ENCODE measurements at regions not wholly inside any gene's neighbourhood (a gene's known extent, or its start where the extent isn't known, plus 50 kb on each side); places are given as distances from the start of the nearest gene placed in this dataset.
"Not testable (repeated sequence)": the region's sequence is repeated elsewhere in the genome, so short reads cannot be mapped to it uniquely, and the experiment has no call there.

- no peak for DNase-seq (ENCODE audit: low read depth, low spot score)
- in situ Hi-C loops (cut with HindIII; ENCODE audit: low pct_unique_long_range_greater_than_20kb, low sequenced_read_pairs): no loop called here
These were observed 199.4 kb downstream of the FCRL5 start for GRCh38 chr1:157352817-157353408.

- no peak for DNase-seq (ENCODE audit: low read depth, low spot score)
- in situ Hi-C loops (cut with HindIII; ENCODE audit: low pct_unique_long_range_greater_than_20kb, low sequenced_read_pairs): no loop called here
These were observed 200.1 kb downstream of the FCRL5 start for GRCh38 chr1:157352216-157352615.

DNA sequence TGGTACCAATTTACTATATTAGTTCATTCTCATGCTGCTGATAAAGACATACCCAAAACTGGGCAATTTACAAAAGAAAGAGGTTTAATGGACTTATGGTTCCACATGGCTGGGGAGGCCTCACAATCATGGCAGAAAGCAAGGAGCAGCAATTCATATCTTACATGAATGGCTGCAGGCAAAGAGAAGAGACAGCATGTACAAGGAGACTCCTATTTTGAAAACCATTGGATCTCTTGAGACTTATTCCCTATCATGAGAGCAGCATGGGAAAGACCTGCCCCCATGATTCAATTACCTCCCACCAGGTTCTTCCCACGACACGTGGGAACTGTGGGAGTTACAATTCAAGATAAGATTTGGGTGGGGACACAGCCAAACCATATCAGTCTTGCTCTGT lies 200.5 kb downstream of the FCRL5 start:
- in situ Hi-C loops (cut with HindIII; ENCODE audit: low pct_unique_long_range_greater_than_20kb, low sequenced_read_pairs); DNase-seq (ENCODE audit: low read depth, low spot score): not testable (repeated sequence)

- in situ Hi-C loops (cut with HindIII; ENCODE audit: low pct_unique_long_range_greater_than_20kb, low sequenced_read_pairs): no loop called here
- no peak for DNase-seq (ENCODE audit: low read depth, low spot score)
These were observed 203.5 kb downstream of the FCRL5 start for GRCh38 chr1:157348538-157349480.

DNA sequence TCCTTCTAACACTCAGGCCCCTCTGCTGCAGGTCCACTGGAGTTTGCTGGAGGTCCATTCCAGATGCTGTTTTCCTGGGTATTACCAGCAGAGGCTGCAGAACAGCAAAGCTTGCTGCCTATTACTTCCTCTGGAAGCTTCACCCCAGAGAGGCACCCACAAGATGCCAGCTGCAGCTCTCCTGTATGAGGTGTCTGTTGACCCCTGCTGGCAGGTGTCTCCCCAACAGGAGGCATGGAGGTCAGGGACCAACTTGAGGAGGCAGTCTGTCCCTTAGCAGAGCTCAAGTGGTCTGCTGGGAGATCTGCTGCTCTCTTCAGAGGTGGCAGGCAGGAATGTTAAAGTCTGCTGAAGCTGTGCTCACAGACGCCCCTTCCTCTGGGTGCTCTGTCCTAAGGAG lies 204.8 kb downstream of the FCRL5 start:
- in situ Hi-C loops (cut with HindIII; ENCODE audit: low pct_unique_long_range_greater_than_20kb, low sequenced_read_pairs): no loop called here
- no peak for DNase-seq (ENCODE audit: low read depth, low spot score)

- in situ Hi-C loops (cut with HindIII; ENCODE audit: low pct_unique_long_range_greater_than_20kb, low sequenced_read_pairs); DNase-seq (ENCODE audit: low read depth, low spot score): not testable (repeated sequence)
These were observed 199.6 kb upstream of the ETV3 start for GRCh38 chr1:157337785-157338184.

DNA sequence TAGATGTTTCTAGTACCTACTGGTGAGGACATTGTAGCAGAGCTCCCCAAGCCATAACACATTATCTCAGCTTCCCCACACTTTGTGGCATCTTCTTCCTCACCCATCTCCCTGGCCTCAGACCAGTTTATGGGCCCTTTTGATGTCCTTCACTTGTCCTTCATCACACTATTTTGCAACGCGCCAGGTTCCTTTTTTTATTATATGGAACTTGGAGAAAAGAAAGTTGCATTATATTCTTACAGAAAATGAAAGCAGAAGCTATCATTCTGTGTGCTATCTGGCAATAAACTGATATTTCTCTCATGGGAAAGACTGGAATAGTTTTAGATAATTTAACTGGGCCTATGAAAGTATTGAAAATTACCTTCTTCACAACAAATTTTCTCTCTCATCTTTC lies 196.9 kb upstream of the ETV3 start:
- in situ Hi-C loops (cut with HindIII; ENCODE audit: low pct_unique_long_range_greater_than_20kb, low sequenced_read_pairs): no loop called here
- DNase-seq (ENCODE audit: low read depth, low spot score): no peak

DNA sequence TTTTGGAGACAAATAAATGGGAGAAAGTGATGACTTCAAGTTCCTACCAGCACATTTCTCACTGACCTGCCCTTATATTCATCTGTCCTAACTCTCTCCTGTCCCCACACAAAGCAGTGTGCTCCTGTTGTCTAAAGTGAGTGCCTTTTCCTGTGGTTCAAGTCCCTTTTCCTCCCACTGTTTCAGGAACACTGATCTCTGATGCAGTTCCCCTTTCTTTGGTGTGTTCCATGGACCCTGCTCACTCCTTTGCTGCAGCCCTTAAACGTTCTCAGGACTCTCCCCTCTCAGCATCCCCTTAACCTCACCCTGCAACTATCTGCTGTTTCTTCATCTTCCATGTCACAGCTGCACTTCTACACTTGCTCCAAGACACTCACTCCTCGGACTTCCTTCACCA lies 195.8 kb upstream of the ETV3 start:
- in situ Hi-C loops (cut with HindIII; ENCODE audit: low pct_unique_long_range_greater_than_20kb, low sequenced_read_pairs): no loop called here
- DNase-seq (ENCODE audit: low read depth, low spot score): no peak

- DNase-seq (ENCODE audit: low read depth, low spot score); in situ Hi-C loops (cut with HindIII; ENCODE audit: low pct_unique_long_range_greater_than_20kb, low sequenced_read_pairs): not testable (repeated sequence)
These were observed 192.0 kb upstream of the ETV3 start for GRCh38 chr1:157330177-157330576.

DNA sequence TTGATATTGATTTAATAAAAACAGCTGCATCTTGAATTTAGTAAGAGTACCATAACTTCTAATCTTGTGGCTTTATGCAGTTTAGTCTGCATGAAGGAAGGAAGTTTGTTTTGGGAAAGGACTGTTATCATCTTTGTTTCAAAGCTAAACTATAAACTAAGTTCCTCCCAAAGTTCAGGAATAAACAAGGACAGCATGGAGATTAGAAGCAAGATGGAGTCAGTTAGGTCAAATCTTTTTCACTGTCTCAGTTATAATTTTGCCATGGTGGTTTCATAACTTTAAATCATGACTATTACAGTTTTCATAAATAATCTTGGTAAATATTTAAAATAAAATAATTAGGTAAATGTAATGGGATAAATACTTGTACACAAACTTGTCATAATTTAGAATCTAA lies 189.9 kb upstream of the ETV3 start:
- DNase-seq (ENCODE audit: low read depth, low spot score); in situ Hi-C loops (cut with HindIII; ENCODE audit: low pct_unique_long_range_greater_than_20kb, low sequenced_read_pairs): not testable (repeated sequence)

GRCh38 chr1:157326173-157326859 lies 188.1 kb upstream of the ETV3 start:
- in situ Hi-C loops (cut with HindIII; ENCODE audit: low pct_unique_long_range_greater_than_20kb, low sequenced_read_pairs): no loop called here
- no peak for DNase-seq (ENCODE audit: low read depth, low spot score)

DNA sequence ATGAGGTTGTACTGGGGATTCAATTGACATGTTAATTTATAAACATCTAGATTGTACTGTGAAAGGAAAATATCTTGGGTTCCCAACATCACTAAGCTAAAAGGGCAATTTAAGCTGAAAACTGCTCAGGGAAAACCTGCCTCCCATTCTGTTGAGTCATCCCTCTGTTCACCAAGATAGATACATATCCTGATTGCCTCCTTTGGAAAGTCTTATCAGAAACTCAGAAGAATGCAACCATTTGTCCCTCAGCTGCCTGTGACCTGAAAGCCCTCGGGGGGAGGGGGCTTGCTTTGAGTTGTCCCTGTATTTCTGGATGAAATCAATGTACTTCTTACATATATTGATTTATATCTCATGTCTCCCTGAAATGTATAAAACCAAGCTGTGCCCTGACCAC lies 187.0 kb upstream of the ETV3 start:
- no peak for DNase-seq (ENCODE audit: low read depth, low spot score)
- in situ Hi-C loops (cut with HindIII; ENCODE audit: low pct_unique_long_range_greater_than_20kb, low sequenced_read_pairs): no loop called here

- in situ Hi-C loops (cut with HindIII; ENCODE audit: low pct_unique_long_range_greater_than_20kb, low sequenced_read_pairs); DNase-seq (ENCODE audit: low read depth, low spot score): not testable (repeated sequence)
These were observed 183.8 kb upstream of the ETV3 start for GRCh38 chr1:157321972-157322371.

DNA sequence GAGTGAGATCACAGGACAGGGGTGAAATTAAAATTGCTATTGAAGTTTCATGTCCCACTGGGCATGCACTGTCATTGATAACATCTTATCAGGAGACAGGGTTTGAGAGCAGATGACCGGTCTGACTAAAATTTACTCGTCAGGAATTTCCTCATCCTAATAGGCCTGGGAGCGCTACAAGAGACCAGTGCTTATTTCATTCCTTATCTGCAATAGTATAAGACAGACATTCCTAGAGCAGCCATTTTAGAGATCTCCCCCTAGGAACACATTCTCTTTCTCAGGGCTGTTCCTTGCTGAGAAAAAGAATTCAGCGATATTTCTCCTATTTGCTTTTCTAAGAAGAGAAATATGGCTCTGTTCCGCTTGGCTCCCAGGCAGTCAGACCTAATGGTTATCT lies 181.4 kb upstream of the ETV3 start:
- DNase-seq (ENCODE audit: low read depth, low spot score): no peak
- in situ Hi-C loops (cut with HindIII; ENCODE audit: low pct_unique_long_range_greater_than_20kb, low sequenced_read_pairs): no loop called here

- DNase-seq (ENCODE audit: low read depth, low spot score); in situ Hi-C loops (cut with HindIII; ENCODE audit: low pct_unique_long_range_greater_than_20kb, low sequenced_read_pairs): not testable (repeated sequence)
These were observed 179.0 kb upstream of the ETV3 start for GRCh38 chr1:157317229-157317628.

GRCh38 chr1:157315544-157315943 lies 177.3 kb upstream of the ETV3 start:
- DNase-seq (ENCODE audit: low read depth, low spot score): no peak
- in situ Hi-C loops (cut with HindIII; ENCODE audit: low pct_unique_long_range_greater_than_20kb, low sequenced_read_pairs): no loop called here

- no peak for DNase-seq (ENCODE audit: low read depth, low spot score)
- in situ Hi-C loops (cut with HindIII; ENCODE audit: low pct_unique_long_range_greater_than_20kb, low sequenced_read_pairs): no loop called here
These were observed 176.2 kb upstream of the ETV3 start for GRCh38 chr1:157314408-157314807.

DNA sequence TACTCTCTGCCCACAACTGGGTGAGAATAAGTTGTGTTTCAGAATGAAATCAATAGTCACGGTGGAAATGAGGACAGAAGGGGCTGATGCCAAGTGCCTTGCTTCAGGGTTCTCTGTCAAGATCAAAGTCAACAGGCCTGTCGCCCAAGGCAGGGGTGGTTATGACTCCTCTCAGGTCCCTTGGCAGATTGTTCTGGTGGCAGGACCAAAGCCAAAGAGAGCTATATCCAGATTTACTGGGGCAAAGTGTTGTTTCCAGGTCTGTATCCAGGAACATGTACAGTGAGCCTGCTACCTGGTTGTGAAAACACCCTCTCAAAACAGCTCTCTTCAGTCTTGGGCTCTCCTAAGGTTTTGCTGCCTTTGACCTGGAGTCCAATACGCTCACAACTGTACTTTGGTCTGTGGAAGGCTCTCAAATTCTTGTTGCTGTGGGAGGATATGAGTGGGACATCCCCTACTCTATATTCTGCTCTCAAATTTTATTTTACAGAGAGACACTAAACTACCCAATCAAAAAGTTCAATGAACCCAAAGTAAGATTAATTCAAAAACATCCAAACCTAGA lies 175.1 kb upstream of the ETV3 start:
- in situ Hi-C loops (cut with HindIII; ENCODE audit: low pct_unique_long_range_greater_than_20kb, low sequenced_read_pairs): no loop called here
- no peak for DNase-seq (ENCODE audit: low read depth, low spot score)
